HG03159 (cell line): ENCODE measurements at regions not wholly inside any gene's neighbourhood (a gene's known extent, or its start where the extent isn't known, plus 50 kb on each side); places are given as distances from the start of the nearest gene placed in this dataset.
"Not testable (repeated sequence)": the region's sequence is repeated elsewhere in the genome, so short reads cannot be mapped to it uniquely, and the experiment has no call there.

Experiments
- ATAC-seq: cut with Tn5 transposase; IDR thresholded peaks from one replicate; pipeline ENCODE4 v1.9.1; 2021; ENCODE audit warnings: mild to moderate bottlenecking, moderate library complexity; ENCODE audit not compliant: unreplicated experiment

GRCh38 chr9:42325142-42325541 lies 141.7 kb downstream of the SPATA31A6 start:
- ATAC-seq: not testable (repeated sequence)

- ATAC-seq: not testable (repeated sequence)
Observed at GRCh38 chr9:42325561-42325960, 142.1 kb downstream of the SPATA31A6 start.

- ATAC-seq: not testable (repeated sequence)
Observed at GRCh38 chr9:42326482-42326881, 143.0 kb downstream of the SPATA31A6 start.

- ATAC-seq: not testable (repeated sequence)
Observed at GRCh38 chr9:42335342-42335741, 151.9 kb downstream of the SPATA31A6 start.

- ATAC-seq: not testable (repeated sequence)
Observed at GRCh38 chr9:42335984-42336657, 152.7 kb downstream of the SPATA31A6 start.

GRCh38 chr9:42338275-42338674 lies 154.8 kb downstream of the SPATA31A6 start:
- ATAC-seq: not testable (repeated sequence)

GRCh38 chr9:42339671-42340434 lies 156.4 kb downstream of the SPATA31A6 start:
- ATAC-seq: not testable (repeated sequence)

- not testable (repeated sequence) for ATAC-seq
Observed at GRCh38 chr9:42340435-42340723, 156.9 kb downstream of the SPATA31A6 start.

- not testable (repeated sequence) for ATAC-seq
Observed at GRCh38 chr9:42341860-42342259, 158.4 kb downstream of the SPATA31A6 start.

GRCh38 chr9:42342297-42342696 lies 158.8 kb downstream of the SPATA31A6 start:
- not testable (repeated sequence) for ATAC-seq

- ATAC-seq: not testable (repeated sequence)
Observed at GRCh38 chr9:42344508-42344907, 161.0 kb downstream of the SPATA31A6 start.

- not testable (repeated sequence) for ATAC-seq
Observed at GRCh38 chr9:42346916-42347315, 163.5 kb downstream of the SPATA31A6 start.

- ATAC-seq: not testable (repeated sequence)
Observed at GRCh38 chr9:42349181-42349580, 165.7 kb downstream of the SPATA31A6 start.

- ATAC-seq: not testable (repeated sequence)
Observed at GRCh38 chr9:42350412-42350811, 167.0 kb downstream of the SPATA31A6 start.

- not testable (repeated sequence) for ATAC-seq
Observed at GRCh38 chr9:42357604-42358373, 174.3 kb downstream of the SPATA31A6 start.

- not testable (repeated sequence) for ATAC-seq
Observed at GRCh38 chr9:42358626-42359247, 175.3 kb downstream of the SPATA31A6 start.

- not testable (repeated sequence) for ATAC-seq
Observed at GRCh38 chr9:42364410-42365243, 181.2 kb downstream of the SPATA31A6 start.

GRCh38 chr9:42365244-42365945 lies 181.9 kb downstream of the SPATA31A6 start:
- peak; percentile 93 for ATAC-seq

GRCh38 chr9:42368279-42368881 lies 184.9 kb downstream of the SPATA31A6 start:
- ATAC-seq: not testable (repeated sequence)
